Left hindlimb (tissue), 1 donor: ENCODE measurements at regions not wholly inside any gene's neighbourhood (a gene's known extent, or its start where the extent isn't known, plus 50 kb on each side); places are given as distances from the start of the nearest gene placed in this dataset.

Experiments
- DNase-seq: peaks from one replicate; pipeline ENCODE4 v3.0.0-alpha.2; 2018

DNA sequence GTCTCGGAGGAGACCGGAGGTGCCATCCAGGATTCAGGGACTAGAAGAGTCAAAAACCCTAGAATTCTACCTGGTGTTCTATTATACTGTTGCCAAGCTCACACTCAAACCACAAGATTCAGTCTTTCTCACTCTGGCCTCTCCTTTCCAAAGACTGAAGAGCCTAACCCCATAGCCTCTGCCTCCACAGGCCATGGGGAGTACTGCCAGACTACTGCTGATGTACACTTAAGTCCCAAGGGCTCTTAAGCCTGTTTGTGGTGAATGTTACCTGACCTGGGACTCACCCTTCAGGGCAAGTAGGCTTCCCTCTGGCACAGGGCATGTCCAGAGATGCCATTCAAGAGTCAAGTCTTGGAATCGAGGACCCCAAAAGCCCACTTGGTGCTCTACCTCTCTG, 58.9 kb upstream of the IRS4 start:
- DNase-seq, result no peak
